ENCODE measurements at regions not wholly inside any gene's neighbourhood (a gene's known extent, or its start where the extent isn't known, plus 50 kb on each side); places are given as distances from the start of the nearest gene placed in this dataset.
"Not testable (repeated sequence)": the region's sequence is repeated elsewhere in the genome, so short reads cannot be mapped to it uniquely, and the experiment has no call there.

DNA sequence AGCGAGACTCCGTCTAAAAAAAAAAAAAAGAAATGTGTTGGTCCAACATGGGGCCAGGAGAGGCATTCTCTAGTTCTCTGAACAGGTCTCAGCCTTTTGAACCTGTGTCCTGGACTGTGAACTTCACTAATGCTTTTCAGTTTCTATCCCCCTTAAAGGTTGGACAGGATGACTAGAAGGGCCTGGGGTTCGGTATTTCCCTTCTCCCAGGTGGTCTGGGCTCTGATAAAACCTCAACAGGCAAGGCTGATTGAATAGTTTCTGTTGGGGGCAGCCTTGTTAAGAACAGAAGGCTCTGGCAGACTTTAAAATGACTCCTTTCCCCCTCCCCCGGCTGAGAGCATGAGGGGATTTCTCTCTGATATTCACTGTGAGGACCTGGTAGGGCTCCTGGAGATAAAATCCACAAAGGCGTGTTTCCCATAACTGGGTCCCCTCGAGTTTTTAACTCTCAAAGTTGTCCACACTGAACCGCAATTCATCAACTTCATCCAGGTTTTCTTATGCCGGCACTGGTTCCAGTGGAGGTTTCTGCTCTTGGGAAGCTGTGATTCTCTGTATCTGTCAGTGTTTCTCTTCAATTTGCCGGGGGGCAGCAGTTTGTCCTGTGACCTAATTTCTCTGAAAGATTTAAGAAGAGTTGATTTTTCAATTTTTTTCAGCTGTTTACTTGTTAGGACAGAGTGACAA is 91.3 kb downstream of the METRNL start:
- Histone ChIP-seq H3K9me3 (ENCODE audit: low read depth, low read length) (no peaks in the 10 kb centered on the region), H3K9ac (ENCODE audit: insufficient read length) (no peak overlapping the region), H3K4me3 (no peak overlapping the region), H3K27ac (no peak overlapping the region), H3K36me3 (ENCODE audit: insufficient read depth, low read length) (no peaks in the 10 kb centered on the region)
- TF ChIP-seq FOXP2 (optimal IDR thresholded peaks at IDR 0.05; ENCODE audit: control extremely low read depth, extremely low read length, insufficient read depth) (no peak), POLR2AphosphoS5 (IDR thresholded peaks at IDR 0.05; ENCODE audit: borderline replicate concordance, low read depth, low read length) (no peak), EZH2 (IDR thresholded peaks at IDR 0.05) (no peak)
- no peak for DNase-seq (ENCODE audit: low read depth, low spot score)

- H3K9ac ChIP-seq (ENCODE audit: insufficient read length), result no peak overlapping the region
- no peak for DNase-seq (ENCODE audit: low read depth, low spot score)
- no peak overlapping the region for H3K27ac ChIP-seq
- H3K9me3 ChIP-seq (ENCODE audit: low read depth, low read length), result no peaks in the 10 kb centered on the region
- no peaks in the 10 kb centered on the region for H3K36me3 ChIP-seq (ENCODE audit: insufficient read depth, low read length)
- TF ChIP-seq EZH2 (IDR thresholded peaks at IDR 0.05), result no peak
- TF ChIP-seq FOXP2 (optimal IDR thresholded peaks at IDR 0.05; ENCODE audit: control extremely low read depth, extremely low read length, insufficient read depth), result no peak
- no peak for TF ChIP-seq POLR2AphosphoS5 (IDR thresholded peaks at IDR 0.05; ENCODE audit: borderline replicate concordance, low read depth, low read length)
- H3K4me3 ChIP-seq, result no peak overlapping the region
Measured at GRCh38 chr17:83171661-83172060, 92.3 kb downstream of the METRNL start.

DNA sequence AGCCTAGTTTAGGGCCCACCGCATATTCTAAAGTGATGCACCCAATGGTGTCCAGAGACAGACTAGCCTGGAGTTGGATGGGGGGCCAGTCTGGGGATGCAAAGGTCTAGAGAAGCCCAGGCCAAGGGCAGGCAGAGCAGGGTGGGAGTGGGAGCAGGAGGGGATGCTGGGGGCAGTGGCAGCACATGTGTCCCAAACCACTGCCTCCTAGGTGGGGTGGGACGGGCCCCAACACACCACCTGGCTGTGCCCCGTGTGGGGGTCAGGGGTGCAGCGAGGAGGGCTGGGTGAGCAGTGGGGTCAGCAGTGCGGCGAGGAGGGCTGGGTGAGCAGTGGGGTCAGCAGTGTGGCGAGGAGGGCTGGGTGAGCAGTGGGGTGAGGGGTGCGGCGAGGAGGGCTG is 92.7 kb downstream of the METRNL start:
- not testable (repeated sequence) for H3K4me3 ChIP-seq; DNase-seq (ENCODE audit: low read depth, low spot score); H3K36me3 ChIP-seq (ENCODE audit: insufficient read depth, low read length); H3K27ac ChIP-seq; H3K9ac ChIP-seq (ENCODE audit: insufficient read length); H3K9me3 ChIP-seq (ENCODE audit: low read depth, low read length)

DNA sequence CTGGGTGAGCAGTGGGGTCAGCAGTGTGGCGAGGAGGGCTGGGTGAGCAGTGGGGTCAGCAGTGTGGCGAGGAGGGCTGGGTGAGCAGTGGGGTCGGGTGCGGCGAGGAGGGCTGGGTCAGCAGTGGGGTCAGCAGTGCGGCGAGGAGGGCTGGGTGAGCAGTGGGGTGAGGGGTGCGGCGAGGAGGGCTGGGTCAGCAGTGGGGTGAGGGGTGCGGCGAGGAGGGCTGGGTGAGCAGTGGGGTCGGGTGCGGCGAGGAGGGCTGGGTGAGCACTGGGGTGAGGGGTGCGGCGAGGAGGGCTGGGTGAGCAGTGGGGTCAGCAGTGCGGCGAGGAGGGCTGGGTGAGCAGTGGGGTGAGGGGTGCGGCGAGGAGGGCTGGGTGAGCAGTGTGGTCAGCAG is 93.2 kb downstream of the METRNL start:
- not testable (repeated sequence) for H3K4me3 ChIP-seq; H3K36me3 ChIP-seq (ENCODE audit: insufficient read depth, low read length); H3K9me3 ChIP-seq (ENCODE audit: low read depth, low read length); DNase-seq (ENCODE audit: low read depth, low spot score); H3K9ac ChIP-seq (ENCODE audit: insufficient read length); H3K27ac ChIP-seq

GRCh38 chr17:83173180-83173913 is 93.9 kb downstream of the METRNL start:
- DNase-seq (ENCODE audit: low read depth, low spot score); H3K9me3 ChIP-seq (ENCODE audit: low read depth, low read length); H3K4me3 ChIP-seq; H3K36me3 ChIP-seq (ENCODE audit: insufficient read depth, low read length); H3K27ac ChIP-seq; H3K9ac ChIP-seq (ENCODE audit: insufficient read length): not testable (repeated sequence)

DNA sequence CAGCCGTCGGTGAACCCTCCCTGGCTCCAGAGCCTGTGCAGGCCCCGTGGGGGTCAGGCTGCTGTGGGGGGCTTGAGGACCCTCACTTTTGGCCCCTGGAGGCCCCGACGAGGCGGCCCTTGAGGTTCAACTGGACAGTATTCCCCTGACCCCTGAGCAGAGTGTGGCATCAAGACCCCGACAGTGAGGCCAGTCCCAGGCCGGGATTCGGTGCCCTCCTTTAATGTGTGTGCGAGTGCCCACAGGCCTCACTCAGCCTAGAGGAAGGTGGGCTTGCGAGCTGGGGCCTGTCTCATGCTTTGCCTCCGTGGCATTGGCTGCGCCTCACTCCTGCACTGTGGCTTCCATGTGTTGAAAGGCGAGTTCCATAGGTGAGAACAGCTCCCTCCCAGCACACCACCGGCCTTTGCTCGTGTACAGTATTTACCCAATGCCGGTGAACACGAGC is 94.5 kb downstream of the METRNL start:
- Histone ChIP-seq H3K9me3 (ENCODE audit: low read depth, low read length) (no peaks in the 10 kb centered on the region), H3K36me3 (ENCODE audit: insufficient read depth, low read length) (no peaks in the 10 kb centered on the region), H3K9ac (ENCODE audit: insufficient read length) (no peak overlapping the region), H3K27ac (no peak overlapping the region), H3K4me3 (no peak overlapping the region)
- TF ChIP-seq FOXP2 (optimal IDR thresholded peaks at IDR 0.05; ENCODE audit: control extremely low read depth, extremely low read length, insufficient read depth), result no peak
- no peak for TF ChIP-seq POLR2AphosphoS5 (IDR thresholded peaks at IDR 0.05; ENCODE audit: borderline replicate concordance, low read depth, low read length)
- no peak for TF ChIP-seq EZH2 (IDR thresholded peaks at IDR 0.05)
- DNase-seq (ENCODE audit: low read depth, low spot score), result no peak

- Histone ChIP-seq H3K27ac (no peak overlapping the region), H3K4me3 (no peak overlapping the region), H3K36me3 (ENCODE audit: insufficient read depth, low read length) (no peaks in the 10 kb centered on the region), H3K9me3 (ENCODE audit: low read depth, low read length) (no peaks in the 10 kb centered on the region), H3K9ac (ENCODE audit: insufficient read length) (no peak overlapping the region)
- TF ChIP-seq EZH2 (IDR thresholded peaks at IDR 0.05), result no peak
- TF ChIP-seq POLR2AphosphoS5 (IDR thresholded peaks at IDR 0.05; ENCODE audit: borderline replicate concordance, low read depth, low read length), result no peak
- no peak for TF ChIP-seq FOXP2 (optimal IDR thresholded peaks at IDR 0.05; ENCODE audit: control extremely low read depth, extremely low read length, insufficient read depth)
- DNase-seq (ENCODE audit: low read depth, low spot score), result no peak
Measured at GRCh38 chr17:83174362-83175118, 95.1 kb downstream of the METRNL start.

GRCh38 chr17:83175119-83175821 is 95.9 kb downstream of the METRNL start:
- TF ChIP-seq FOXP2 (optimal IDR thresholded peaks at IDR 0.05; ENCODE audit: control extremely low read depth, extremely low read length, insufficient read depth) (no peak), EZH2 (IDR thresholded peaks at IDR 0.05) (no peak), POLR2AphosphoS5 (IDR thresholded peaks at IDR 0.05; ENCODE audit: borderline replicate concordance, low read depth, low read length) (no peak)
- H3K27ac ChIP-seq, result no peak overlapping the region
- H3K36me3 ChIP-seq (ENCODE audit: insufficient read depth, low read length), result no peaks in the 10 kb centered on the region
- no peak overlapping the region for H3K4me3 ChIP-seq
- H3K9me3 ChIP-seq (ENCODE audit: low read depth, low read length), result no peaks in the 10 kb centered on the region
- no peak overlapping the region for H3K9ac ChIP-seq (ENCODE audit: insufficient read length)
- no peak for DNase-seq (ENCODE audit: low read depth, low spot score)
